ENCODE measurements at regions not wholly inside any gene's neighbourhood (a gene's known extent, or its start where the extent isn't known, plus 50 kb on each side); places are given as distances from the start of the nearest gene placed in this dataset.

DNA sequence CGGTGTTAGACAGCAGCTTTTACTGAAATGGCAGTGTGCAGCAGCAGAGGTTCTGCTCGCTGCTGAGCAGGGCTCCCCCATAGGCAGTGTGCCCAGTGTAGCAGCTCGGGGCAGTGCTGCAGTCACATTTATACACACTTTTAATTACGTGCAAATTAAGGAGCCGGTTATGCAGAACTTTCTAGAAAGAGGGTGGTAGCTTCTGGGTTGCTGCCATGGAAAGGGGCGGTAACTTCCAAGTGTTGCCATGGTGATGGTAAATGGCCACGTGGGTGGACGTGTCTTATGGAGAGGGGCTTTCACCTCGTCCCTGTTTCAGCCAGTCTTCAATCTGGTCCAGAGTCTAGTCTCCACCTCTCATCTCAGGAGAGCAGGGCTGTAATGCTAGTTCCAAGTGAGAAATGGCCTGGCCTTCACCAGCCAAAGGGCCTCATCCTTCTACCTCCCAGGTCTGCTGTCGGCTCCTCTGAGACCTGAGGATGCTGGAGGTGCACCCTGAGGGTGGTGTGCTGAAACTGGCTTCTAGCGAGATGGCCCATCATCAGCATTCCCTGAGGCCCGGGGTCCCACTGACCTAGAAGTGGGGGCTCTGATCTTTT lies 180.5 kb upstream of the PMEPA1 start:
- in situ Hi-C loops (cut with HindIII; ENCODE audit: low sequenced_read_pairs) = no loop called here
- no peak overlapping the region for H3K4me3 ChIP-seq (ENCODE audit: low read depth, low read length)
- TF ChIP-seq, protein P1, sequence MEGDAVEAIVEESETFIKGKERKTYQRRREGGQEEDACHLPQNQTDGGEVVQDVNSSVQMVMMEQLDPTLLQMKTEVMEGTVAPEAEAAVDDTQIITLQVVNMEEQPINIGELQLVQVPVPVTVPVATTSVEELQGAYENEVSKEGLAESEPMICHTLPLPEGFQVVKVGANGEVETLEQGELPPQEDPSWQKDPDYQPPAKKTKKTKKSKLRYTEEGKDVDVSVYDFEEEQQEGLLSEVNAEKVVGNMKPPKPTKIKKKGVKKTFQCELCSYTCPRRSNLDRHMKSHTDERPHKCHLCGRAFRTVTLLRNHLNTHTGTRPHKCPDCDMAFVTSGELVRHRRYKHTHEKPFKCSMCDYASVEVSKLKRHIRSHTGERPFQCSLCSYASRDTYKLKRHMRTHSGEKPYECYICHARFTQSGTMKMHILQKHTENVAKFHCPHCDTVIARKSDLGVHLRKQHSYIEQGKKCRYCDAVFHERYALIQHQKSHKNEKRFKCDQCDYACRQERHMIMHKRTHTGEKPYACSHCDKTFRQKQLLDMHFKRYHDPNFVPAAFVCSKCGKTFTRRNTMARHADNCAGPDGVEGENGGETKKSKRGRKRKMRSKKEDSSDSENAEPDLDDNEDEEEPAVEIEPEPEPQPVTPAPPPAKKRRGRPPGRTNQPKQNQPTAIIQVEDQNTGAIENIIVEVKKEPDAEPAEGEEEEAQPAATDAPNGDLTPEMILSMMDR (IDR thresholded peaks at IDR 0.05; ENCODE audit: low read depth, low read length, missing control alignments) = no peak
- DNase-seq (ENCODE audit: low read depth) = no peak

DNA sequence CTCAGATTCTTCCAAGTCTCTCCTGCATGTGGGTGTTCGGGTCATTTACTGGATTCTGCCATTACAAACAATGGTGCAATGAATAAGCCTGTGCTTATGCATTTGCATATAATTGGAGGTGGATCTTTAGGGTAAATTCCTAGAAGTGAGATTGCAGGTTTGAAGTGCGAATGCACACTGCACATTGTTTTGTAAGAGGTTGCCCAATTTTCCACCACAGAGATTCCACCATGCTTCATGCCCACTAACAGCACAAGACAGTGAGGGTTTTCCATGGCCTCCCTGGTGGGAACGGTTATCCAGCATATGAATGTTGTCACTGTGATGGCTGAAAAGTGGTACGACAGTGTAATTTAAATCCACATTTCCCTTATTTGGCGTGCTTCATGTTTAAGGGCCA lies 178.8 kb upstream of the PMEPA1 start:
- no peak for DNase-seq (ENCODE audit: low read depth)
- H3K4me3 ChIP-seq (ENCODE audit: low read depth, low read length) = no peak overlapping the region
- in situ Hi-C loops (cut with HindIII; ENCODE audit: low sequenced_read_pairs) = no loop called here
- TF ChIP-seq, protein P1 (IDR thresholded peaks at IDR 0.05; ENCODE audit: low read depth, low read length, missing control alignments) = no peak

DNA sequence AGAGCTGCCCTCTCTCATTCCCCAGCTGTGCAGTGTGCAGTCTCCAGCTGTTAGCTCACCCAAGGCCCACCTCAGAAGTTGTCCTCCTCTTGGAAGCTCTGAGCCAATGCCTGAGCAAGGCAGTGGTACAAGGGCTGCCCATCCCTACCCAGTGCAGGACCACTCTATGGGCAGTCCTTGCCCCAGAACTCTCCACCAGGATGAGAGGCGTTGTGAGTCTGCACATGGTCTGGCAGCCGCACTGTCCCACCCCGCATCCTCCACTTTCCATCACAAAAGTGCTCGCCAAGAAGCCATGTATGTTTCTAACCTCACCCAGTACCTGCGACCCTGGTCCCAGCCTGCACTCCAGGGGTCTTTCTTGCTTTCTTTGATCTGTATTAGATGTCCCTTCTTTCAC lies 175.1 kb upstream of the PMEPA1 start:
- H3K4me3 ChIP-seq (ENCODE audit: low read depth, low read length) = no peak overlapping the region
- in situ Hi-C loops (cut with HindIII; ENCODE audit: low sequenced_read_pairs) = no loop called here
- TF ChIP-seq, protein P1 (IDR thresholded peaks at IDR 0.05; ENCODE audit: low read depth, low read length, missing control alignments) = no peak
- no peak for DNase-seq (ENCODE audit: low read depth)

DNA sequence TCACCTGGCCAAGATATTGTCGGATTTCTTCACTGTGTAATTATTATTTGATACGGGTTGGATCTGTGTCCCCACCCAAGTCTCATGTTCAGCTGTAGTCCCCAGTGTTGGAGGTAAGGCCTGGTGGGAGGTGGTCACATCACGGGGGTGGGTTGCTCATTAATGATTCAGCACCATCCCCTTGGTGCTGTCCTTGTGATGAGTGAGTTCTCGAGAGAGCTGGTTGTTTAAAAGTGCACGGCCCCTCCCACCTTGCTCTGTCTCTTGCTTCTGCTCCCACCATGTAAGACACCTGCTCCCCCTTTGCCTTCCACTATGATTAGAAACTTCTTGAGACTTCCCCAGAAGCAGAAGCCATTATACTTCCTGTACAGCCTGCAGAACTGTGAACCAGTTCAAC lies 173.9 kb upstream of the PMEPA1 start:
- DNase-seq (ENCODE audit: low read depth) = no peak
- no peak overlapping the region for H3K4me3 ChIP-seq (ENCODE audit: low read depth, low read length)
- in situ Hi-C loops (cut with HindIII; ENCODE audit: low sequenced_read_pairs) = no loop called here
- TF ChIP-seq, protein P1 (IDR thresholded peaks at IDR 0.05; ENCODE audit: low read depth, low read length, missing control alignments) = no peak

DNA sequence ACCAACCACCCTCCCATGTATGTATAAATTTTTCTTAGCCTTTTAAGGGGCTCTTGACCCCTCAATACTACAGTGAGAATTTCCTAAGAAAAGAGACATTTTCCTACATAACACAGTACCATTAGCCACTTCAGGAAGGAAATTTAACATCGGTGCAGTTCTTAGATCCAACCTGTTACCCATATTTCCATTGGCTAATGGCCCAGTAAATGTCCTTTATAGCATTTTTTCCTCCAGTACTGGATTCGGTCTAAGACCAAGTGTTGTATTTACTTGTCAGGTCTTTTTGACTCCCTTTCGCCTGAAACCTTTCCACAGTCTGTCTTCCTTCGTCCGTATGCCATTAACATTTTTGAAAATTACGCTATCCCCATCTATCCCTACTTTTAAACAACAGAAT lies 173.4 kb upstream of the PMEPA1 start:
- DNase-seq (ENCODE audit: low read depth) = no peak
- in situ Hi-C loops (cut with HindIII; ENCODE audit: low sequenced_read_pairs) = no loop called here
- TF ChIP-seq, protein P1 (IDR thresholded peaks at IDR 0.05; ENCODE audit: low read depth, low read length, missing control alignments) = no peak
- no peak overlapping the region for H3K4me3 ChIP-seq (ENCODE audit: low read depth, low read length)

DNA sequence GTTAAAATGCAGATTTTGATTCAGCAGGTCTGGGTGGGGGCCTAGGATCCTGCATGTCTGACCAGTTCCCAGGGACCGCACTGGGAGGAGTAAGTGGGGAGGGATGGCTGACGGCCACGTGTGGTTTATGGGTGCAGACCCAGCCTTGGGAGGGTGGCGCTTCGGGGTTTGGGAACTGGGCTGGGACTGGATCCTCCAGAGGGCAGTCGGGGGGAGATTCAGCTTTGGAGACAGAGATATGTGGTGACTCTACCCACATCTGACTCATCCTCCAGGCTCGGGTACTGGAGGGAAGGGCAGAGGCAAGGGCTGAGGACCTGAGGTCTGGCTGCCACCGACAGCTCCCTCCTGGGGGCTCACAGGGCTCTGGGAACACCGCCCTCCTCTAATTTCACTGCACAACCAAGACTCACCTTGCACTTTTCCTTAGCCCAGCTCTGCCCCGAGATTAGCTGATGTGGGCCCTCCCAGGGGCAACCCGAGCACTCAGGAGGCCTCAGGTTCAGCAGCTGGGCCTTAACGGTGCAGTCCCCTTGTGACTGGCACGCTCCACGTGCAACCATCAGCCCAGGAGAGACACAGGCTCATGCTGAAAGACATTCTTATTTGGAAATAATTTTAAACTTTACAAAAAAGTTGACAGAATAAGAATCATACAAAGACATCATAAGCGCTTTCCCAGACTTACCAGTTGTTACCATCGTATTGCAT lies 172.8 kb upstream of the PMEPA1 start:
- no peak for DNase-seq (ENCODE audit: low read depth)
- in situ Hi-C loops (cut with HindIII; ENCODE audit: low sequenced_read_pairs) = no loop called here
- no peak overlapping the region for H3K4me3 ChIP-seq (ENCODE audit: low read depth, low read length)
- TF ChIP-seq, protein P1 (IDR thresholded peaks at IDR 0.05; ENCODE audit: low read depth, low read length, missing control alignments) = no peak

Measured in astrocyte of the cerebellum (primary cell).